Activated CD4-positive, alpha-beta T cell treated with anti-CD3 and anti-CD28 coated beads, Interleukin-2, amount 10 ng/mL, durations not matched to agents 7 days and 5 days (primary cell): ENCODE measurements at regions not wholly inside any gene's neighbourhood (a gene's known extent, or its start where the extent isn't known, plus 50 kb on each side); places are given as distances from the start of the nearest gene placed in this dataset.
A peak's percentile ranks its signal among the peaks of the same experiment; 100 is the strongest.

Source experiments
- CTCF ChIA-PET: fragments of 350-600 bp; sonication (Branson Sonifier 250); formaldehyde crosslinking; loops from one replicate; lab custom pipeline; 2021; ENCODE audit warnings: antibody characterized with exemption; lab: Charles Lee
- POLR2A ChIA-PET: fragments of 350-600 bp; sonication (Branson Sonifier 250); formaldehyde crosslinking; loops from one replicate; lab custom pipeline; 2021; ENCODE audit warnings: antibody characterized with exemption; lab: Charles Lee
- DNase-seq: peaks from one replicate; pipeline ENCODE4 v3.0.0-alpha.2; 2020
- H3K27ac Mint-ChIP-seq: one replicate; pipeline ENCODE4 v1.8.0; 2021; ENCODE audit warnings: mild to moderate bottlenecking, moderate library complexity, mixed read lengths
- H3K27me3 Mint-ChIP-seq: one replicate; pipeline ENCODE4 v1.8.0; 2021; ENCODE audit warnings: mixed read lengths
- H3K36me3 Mint-ChIP-seq: one replicate; pipeline ENCODE4 v1.8.0; 2021; ENCODE audit warnings: low read depth, mixed read lengths
- H3K4me1 Mint-ChIP-seq: one replicate; pipeline ENCODE4 v1.8.0; 2021; ENCODE audit warnings: mixed read lengths
- H3K4me3 Mint-ChIP-seq: one replicate; pipeline ENCODE4 v1.8.0; 2021; ENCODE audit warnings: mild to moderate bottlenecking, moderate library complexity, mixed read lengths
- H3K9me3 Mint-ChIP-seq: one replicate; pipeline ENCODE4 v1.8.0; 2021; ENCODE audit warnings: mixed read lengths

DNA sequence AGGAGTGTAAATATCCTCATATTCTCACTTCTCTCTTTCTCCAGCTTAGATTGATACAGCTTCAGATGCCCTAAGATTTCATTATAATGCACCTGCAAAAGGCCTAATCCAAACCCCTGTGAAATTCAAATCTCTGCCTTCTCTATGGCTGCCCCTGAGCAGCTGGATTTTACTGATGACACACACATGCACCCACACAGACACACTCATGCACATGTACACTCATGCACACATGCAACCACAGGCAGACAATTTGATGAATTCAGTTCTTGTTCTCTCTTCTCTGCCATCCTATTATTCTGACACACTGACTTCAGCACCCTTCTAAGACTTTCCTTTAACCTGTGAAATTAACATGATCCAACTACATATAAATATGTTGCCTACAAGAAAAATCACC is 563.2 kb downstream of the RNF144A start:
- Mint-ChIP-seq H3K27ac (no peak overlapping the region), H3K36me3 (peaks cover 14% of the 10 kb centered on the region), H3K9me3 (peaks cover 13% of the 10 kb centered on the region), H3K4me1 (peaks cover 10% of the 10 kb centered on the region), H3K27me3 (no peaks in the 10 kb centered on the region), H3K4me3 (no peak overlapping the region)
- no peak for DNase-seq
- ChIA-PET POLR2A (no interaction called here), CTCF (no interaction called here)

DNA sequence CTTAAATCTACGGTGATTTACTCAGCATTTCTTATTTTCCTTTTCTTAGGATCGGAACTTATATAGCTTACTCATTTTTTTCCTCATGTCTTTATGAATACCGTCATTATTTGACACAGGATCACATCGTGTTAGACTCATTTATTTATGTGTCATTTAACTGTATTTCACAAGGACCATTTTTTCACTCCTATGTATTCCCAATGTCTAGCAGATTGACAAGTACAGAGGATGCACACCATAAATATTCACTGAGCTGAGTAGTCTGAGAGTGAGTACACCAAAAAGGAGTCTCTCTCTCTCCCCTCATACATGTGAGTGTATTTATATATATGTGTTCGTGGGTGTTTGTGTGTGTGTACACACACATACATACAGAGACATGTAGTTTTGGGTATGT is 573.5 kb downstream of the RNF144A start:
- no peak for DNase-seq
- ChIA-PET POLR2A (no interaction called here), CTCF (no interaction called here)
- Mint-ChIP-seq H3K27ac (no peak overlapping the region), H3K4me3 (no peak overlapping the region), H3K36me3 (peaks cover 2% of the 10 kb centered on the region), H3K27me3 (no peaks in the 10 kb centered on the region), H3K4me1 (no peaks in the 10 kb centered on the region), H3K9me3 (peaks cover 17% of the 10 kb centered on the region)

DNA sequence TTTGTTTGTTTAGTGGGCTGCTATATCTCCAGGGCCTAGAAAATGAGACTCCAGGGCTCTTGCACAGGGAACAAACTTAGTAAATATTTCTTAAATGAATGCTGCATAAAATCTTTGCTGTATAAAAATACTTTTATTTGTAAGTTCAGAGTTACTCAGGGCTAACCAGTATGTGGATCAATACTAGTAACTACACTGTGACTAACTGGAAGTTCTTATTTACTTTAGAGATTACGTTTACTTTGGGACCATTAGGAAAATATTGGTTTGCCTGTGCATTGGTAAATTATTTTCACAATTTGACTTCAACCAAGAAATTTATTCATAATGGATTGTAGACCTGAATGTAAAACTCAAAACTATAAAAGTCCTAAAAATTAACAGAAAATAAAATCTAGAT is 575.5 kb downstream of the RNF144A start:
- Mint-ChIP-seq H3K4me3 (no peak overlapping the region), H3K36me3 (peaks cover 2% of the 10 kb centered on the region), H3K27ac (no peak overlapping the region), H3K9me3 (peaks cover 17% of the 10 kb centered on the region), H3K27me3 (no peaks in the 10 kb centered on the region), H3K4me1 (peaks cover 5% of the 10 kb centered on the region)
- no peak for DNase-seq
- POLR2A ChIA-PET = no interaction called here
- CTCF ChIA-PET = no interaction called here

DNA sequence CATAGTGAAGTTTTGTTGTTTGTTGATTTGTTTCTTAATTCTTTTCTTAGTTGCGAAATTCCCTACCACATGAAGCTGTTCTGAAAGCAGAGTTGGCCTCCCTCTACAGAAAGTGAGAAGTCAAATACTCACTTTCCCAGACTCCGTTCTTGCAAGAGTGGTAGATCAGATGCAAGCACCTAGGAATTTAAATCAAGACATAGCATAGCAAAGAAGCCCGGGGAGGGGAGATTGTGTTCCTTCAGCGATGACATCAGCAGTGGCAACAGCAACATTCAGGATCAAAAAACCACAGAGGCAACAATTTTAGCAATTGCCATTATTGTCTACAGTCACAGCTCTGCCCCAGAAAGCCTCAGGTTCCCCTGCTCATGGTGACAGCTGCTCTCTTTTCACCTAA is 580.0 kb downstream of the RNF144A start:
- H3K27ac Mint-ChIP-seq = no peak overlapping the region
- H3K36me3 Mint-ChIP-seq = peaks cover 2% of the 10 kb centered on the region
- ChIA-PET POLR2A (no interaction called here), CTCF (interaction anchor here (0.7 to 1.6 kb wide), 5 partner anchors 11 to 225 kb away, joined by 3 to 4 read pairs (median 3); no protein-coding TSS in a partner anchor)
- no peak overlapping the region for H3K4me3 Mint-ChIP-seq
- H3K9me3 Mint-ChIP-seq = peaks cover 11% of the 10 kb centered on the region
- DNase-seq = no peak
- peaks cover 18% of the 10 kb centered on the region for H3K4me1 Mint-ChIP-seq
- H3K27me3 Mint-ChIP-seq = no peaks in the 10 kb centered on the region

DNA sequence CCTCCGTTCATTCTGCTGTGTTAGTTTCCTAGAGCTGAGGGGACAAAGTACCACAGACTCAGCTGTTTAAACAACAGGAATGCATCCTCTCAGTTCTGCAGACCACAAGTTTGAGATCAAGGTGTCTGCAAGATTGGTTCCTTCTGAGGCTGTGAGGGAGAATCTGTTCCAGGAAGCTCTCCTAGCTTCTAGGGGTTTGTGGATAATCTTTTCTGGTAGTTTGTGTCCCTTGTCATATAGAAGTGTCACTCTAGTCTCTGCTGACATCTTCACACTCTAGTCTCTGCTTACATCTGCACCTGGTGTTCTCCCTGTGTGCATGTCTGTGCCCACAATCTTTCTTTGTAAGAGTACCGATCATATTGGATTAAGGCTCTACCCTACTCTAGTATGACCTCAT is 581.8 kb downstream of the RNF144A start:
- POLR2A ChIA-PET = no interaction called here
- Mint-ChIP-seq H3K9me3 (peaks cover 5% of the 10 kb centered on the region), H3K27me3 (no peaks in the 10 kb centered on the region), H3K27ac (no peak overlapping the region), H3K4me1 (peaks cover 18% of the 10 kb centered on the region), H3K4me3 (no peak overlapping the region), H3K36me3 (peaks cover 2% of the 10 kb centered on the region)
- CTCF ChIA-PET = interaction anchor here (1.6 kb wide), 2 partner anchors 13 to 157 kb away, joined by 3 to 4 read pairs; no protein-coding TSS in a partner anchor
- no peak for DNase-seq

DNA sequence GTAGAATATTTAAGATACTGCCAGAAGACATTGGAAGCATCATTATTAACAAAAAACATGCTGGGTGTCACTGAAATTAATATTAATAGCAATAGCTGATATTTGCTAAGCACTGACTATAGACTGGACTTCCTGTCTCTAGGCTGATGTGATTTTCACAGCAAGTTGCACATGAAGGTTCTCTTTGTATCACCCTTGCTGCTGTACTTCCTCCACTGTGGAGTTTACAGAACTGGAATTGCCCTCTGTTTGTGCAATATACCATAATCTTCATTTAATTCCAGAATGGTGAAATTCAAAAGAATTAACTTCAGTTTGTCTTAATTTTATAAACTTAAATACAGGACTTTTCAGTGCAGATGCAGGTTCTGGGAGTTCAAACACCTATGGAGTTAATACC is 585.1 kb downstream of the RNF144A start:
- Mint-ChIP-seq H3K36me3 (peaks cover 1% of the 10 kb centered on the region), H3K4me3 (no peak overlapping the region), H3K4me1 (peaks cover 15% of the 10 kb centered on the region), H3K27ac (no peak overlapping the region), H3K27me3 (no peaks in the 10 kb centered on the region), H3K9me3 (no peaks in the 10 kb centered on the region)
- no peak for DNase-seq
- ChIA-PET CTCF (interaction anchor here (0.6 kb wide), 1 partner anchor 37 kb away, joined by 3 read pairs; no protein-coding TSS in a partner anchor), POLR2A (no interaction called here)

DNA sequence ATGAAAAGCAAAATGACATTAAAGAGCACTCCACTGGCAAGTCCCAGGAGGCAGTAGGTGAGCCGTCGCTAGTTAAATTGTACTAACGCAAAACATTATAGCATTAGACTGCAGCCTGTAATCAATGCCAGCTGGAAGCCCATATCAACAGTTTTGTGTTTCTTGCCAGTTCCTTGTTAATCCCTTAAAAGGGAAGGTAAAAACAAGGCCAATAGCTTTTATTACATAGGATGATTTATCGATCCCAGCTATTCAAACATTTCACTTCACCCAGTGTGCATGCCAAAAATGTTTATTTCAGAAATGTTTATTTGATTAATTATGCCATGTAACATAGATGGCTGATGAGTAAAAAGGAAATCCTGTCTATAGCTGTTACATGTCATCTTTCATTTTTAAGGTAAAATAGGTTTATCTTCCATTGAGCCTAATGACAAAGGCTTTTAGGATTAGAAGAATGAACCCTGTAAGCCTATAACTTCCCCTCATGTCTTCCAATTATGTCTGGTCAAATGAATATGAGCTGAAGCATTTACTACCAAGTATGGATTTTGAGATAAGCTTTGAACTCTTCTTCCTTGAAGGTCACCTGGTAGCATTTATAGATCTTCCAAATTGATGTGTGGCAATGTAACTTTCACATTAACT is 591.2 kb downstream of the RNF144A start:
- Mint-ChIP-seq H3K4me1 (no peaks in the 10 kb centered on the region), H3K27me3 (no peaks in the 10 kb centered on the region), H3K36me3 (peaks cover 1% of the 10 kb centered on the region), H3K4me3 (no peak overlapping the region), H3K27ac (no peak overlapping the region), H3K9me3 (peaks cover 19% of the 10 kb centered on the region)
- DNase-seq = no peak
- ChIA-PET CTCF (interaction anchor here (0.9 to 1.2 kb wide), 3 partner anchors 11 to 80 kb away, joined by 3 to 4 read pairs (median 3); no protein-coding TSS in a partner anchor), POLR2A (no interaction called here)

DNA sequence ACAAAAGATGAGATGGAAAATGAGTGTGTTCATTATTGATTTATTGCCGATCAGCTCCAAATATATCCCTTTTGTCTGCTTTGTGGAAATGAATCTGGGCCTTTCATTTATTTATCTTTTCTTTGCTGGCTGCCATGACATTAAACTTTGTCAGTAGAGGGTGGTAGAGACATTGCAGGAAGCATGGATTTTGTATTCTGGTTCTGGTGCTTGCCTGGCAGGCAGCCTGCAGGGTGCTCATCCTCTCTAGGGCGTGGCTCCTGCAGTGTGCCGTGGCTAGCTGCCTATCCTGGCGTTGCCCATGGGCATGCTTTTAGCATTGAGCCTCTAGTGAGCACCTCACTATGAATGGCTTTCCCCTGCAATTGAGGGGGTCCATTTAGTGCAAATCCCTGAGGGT is 593.1 kb downstream of the RNF144A start:
- no peak for DNase-seq
- Mint-ChIP-seq H3K36me3 (no peaks in the 10 kb centered on the region), H3K4me3 (no peak overlapping the region), H3K27ac (no peak overlapping the region), H3K4me1 (peaks cover 7% of the 10 kb centered on the region), H3K9me3 (peaks cover 21% of the 10 kb centered on the region), H3K27me3 (no peaks in the 10 kb centered on the region)
- CTCF ChIA-PET = interaction anchor here (1.1 to 1.8 kb wide), 5 partner anchors 26 to 161 kb away, joined by 3 to 5 read pairs (median 3); no protein-coding TSS in a partner anchor
- POLR2A ChIA-PET = no interaction called here

DNA sequence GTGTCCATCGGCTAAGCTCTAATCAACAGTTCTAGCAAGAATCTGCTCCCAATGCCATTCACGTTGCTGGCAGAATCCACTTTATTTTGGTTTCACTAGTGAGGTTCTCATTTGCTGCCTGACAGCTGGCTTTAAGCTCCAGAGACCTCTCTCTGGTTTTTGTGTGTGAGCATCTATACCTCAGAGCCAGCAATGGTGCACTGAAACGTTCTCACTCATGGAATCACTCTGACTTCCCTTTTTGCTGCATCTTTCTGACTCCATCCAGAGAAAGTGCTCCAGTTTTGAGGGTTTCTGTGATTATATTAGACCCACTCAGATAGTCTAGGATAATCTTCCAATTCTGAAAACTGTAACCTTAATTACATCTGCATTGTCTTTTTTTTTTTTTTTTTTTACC is 596.6 kb downstream of the RNF144A start:
- no peak overlapping the region for H3K27ac Mint-ChIP-seq
- CTCF ChIA-PET = no interaction called here
- POLR2A ChIA-PET = no interaction called here
- H3K9me3 Mint-ChIP-seq = peaks cover 21% of the 10 kb centered on the region
- H3K36me3 Mint-ChIP-seq = no peaks in the 10 kb centered on the region
- H3K27me3 Mint-ChIP-seq = no peaks in the 10 kb centered on the region
- peaks cover 28% of the 10 kb centered on the region for H3K4me1 Mint-ChIP-seq
- no peak overlapping the region for H3K4me3 Mint-ChIP-seq
- DNase-seq = no peak

DNA sequence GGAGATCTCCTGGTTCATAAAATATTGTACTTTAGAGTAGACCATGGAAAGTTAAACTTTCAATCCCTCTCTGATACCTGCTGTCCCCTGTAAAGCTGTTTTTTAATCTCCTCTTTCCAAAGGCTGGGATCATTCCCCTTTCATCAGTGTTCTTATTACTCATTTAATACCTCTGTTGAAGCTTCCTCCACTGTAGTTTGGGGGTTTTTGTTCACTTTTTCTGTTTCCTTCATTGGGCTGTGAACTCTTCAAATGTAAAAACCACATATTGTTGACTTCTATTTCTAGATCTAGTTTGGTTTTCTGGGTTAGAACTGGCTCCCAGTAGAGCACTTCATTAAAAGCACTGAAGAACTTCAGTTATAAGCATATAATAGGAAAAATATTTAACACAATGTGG is 598.1 kb downstream of the RNF144A start:
- Mint-ChIP-seq H3K4me1 (peaks cover 28% of the 10 kb centered on the region), H3K27me3 (no peaks in the 10 kb centered on the region), H3K4me3 (no peak overlapping the region), H3K36me3 (no peaks in the 10 kb centered on the region), H3K9me3 (peaks cover 15% of the 10 kb centered on the region), H3K27ac (no peak overlapping the region)
- CTCF ChIA-PET = interaction anchor here (0.5 to 0.8 kb wide), 2 partner anchors 15 to 34 kb away, joined by 3 to 4 read pairs; no protein-coding TSS in a partner anchor
- no peak for DNase-seq
- POLR2A ChIA-PET = no interaction called here

DNA sequence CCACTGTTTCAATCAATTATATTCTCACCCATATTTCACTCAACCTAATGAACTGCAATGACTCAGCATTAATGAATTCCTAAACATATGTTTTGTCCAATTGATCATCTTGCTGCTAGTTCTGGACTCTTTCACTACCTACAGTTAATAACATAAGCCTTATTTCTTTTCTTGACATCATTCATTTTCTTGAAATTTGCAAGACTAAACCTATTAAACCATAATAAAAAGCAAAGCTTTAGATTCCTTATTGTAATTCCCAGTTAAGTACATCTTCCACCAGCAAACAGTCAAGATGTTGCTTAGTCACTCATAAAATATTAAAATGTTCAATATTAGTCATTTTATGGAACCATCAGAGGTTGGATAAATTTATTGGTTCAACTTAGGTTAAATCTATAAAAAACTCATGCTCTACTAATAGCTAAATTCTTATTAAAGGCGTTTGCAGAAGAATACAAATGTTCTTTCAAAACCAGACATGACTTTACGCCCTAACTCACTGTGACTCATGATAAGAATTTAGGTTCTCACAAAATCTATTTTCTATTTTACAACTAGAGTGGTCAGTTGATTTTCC is 599.4 kb downstream of the RNF144A start:
- H3K36me3 Mint-ChIP-seq = no peaks in the 10 kb centered on the region
- H3K9me3 Mint-ChIP-seq = peaks cover 13% of the 10 kb centered on the region
- H3K27me3 Mint-ChIP-seq = no peaks in the 10 kb centered on the region
- H3K4me1 Mint-ChIP-seq = peaks cover 28% of the 10 kb centered on the region
- ChIA-PET CTCF (no interaction called here), POLR2A (no interaction called here)
- H3K27ac Mint-ChIP-seq = peak overlapping the region; percentile 88
- H3K4me3 Mint-ChIP-seq = no peak overlapping the region
- no peak for DNase-seq

DNA sequence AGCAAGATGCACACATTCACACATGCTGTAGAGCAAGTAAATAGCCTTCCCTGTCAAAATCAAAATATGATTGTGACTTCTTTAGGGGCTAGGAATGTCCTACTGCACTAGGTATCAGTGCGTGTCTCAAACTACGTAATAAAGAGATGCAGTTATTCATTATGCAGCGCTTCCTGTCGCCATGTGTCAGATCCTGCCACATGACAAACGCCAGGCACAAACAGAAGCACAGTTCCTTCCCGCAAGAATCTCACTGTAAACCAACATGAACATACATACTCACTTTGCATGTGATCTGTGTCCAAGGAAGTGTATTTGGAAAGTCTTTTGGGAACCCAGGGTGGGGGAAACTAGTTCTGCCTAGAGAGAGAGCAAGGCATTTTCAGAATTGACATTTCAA is 599.9 kb downstream of the RNF144A start:
- H3K4me1 Mint-ChIP-seq = peaks cover 28% of the 10 kb centered on the region
- no peaks in the 10 kb centered on the region for H3K27me3 Mint-ChIP-seq
- H3K36me3 Mint-ChIP-seq = no peaks in the 10 kb centered on the region
- peaks cover 12% of the 10 kb centered on the region for H3K9me3 Mint-ChIP-seq
- CTCF ChIA-PET = no interaction called here
- DNase-seq = peak; percentile 20
- POLR2A ChIA-PET = no interaction called here
- no peak overlapping the region for H3K4me3 Mint-ChIP-seq
- peak overlapping the region; percentile 88 for H3K27ac Mint-ChIP-seq

DNA sequence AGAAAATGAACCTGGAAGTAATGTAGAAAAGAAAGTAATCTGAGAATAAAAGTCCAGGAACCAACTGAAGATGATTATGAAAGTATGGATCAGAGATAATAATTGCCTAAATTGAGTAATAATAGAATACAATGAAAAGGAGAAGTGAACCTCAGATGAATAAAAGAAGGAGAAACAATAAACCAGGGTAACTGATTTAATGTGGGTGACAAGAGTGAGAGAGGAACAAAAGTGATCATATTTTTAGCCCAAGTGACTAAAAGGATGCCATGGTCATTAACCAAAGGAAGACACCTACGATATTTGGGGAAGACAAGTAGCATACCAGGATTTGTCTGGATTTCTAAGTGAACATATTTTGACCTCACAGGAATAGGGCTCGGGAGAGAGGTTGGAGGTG is 600.6 kb downstream of the RNF144A start:
- peaks cover 28% of the 10 kb centered on the region for H3K4me1 Mint-ChIP-seq

More for the DNA sequence above, 600.6 kb downstream of the RNF144A start:
- Mint-ChIP-seq H3K36me3 (no peaks in the 10 kb centered on the region), H3K27ac (peak overlapping the region; percentile 88), H3K27me3 (no peaks in the 10 kb centered on the region), H3K4me3 (no peak overlapping the region), H3K9me3 (peaks cover 5% of the 10 kb centered on the region)
- DNase-seq = no peak
- ChIA-PET POLR2A (no interaction called here), CTCF (no interaction called here)
